H9 (cell line): ENCODE measurements at regions not wholly inside any gene's neighbourhood (a gene's known extent, or its start where the extent isn't known, plus 50 kb on each side); places are given as distances from the start of the nearest gene placed in this dataset.
A peak's percentile ranks its signal among the peaks of the same experiment; 100 is the strongest.

Experiments used
- DNase-seq: peaks from one replicate; pipeline ENCODE4 v3.0.0-alpha.2; 2017
- H2AFZ ChIP-seq: one replicate; pipeline ENCODE4 v1.6.1; 2013; ENCODE audit warnings: mild to moderate bottlenecking, low read length, control low read depth, moderate library complexity
- H2AK5ac ChIP-seq: 2 replicates; pipeline ENCODE4 v1.6.1; 2013; ENCODE audit warnings: low read length, control low read depth, mixed read lengths; ENCODE audit not compliant: insufficient read length
- H2BK120ac ChIP-seq: one replicate; pipeline ENCODE4 v1.6.1; 2013; ENCODE audit warnings: low read depth, mild to moderate bottlenecking, low read length, control low read depth, inconsistent platforms; ENCODE audit not compliant: poor library complexity, severe bottlenecking
- H2BK12ac ChIP-seq: 2 replicates; pipeline ENCODE4 v1.6.1; 2013; ENCODE audit warnings: low read length, control low read depth, mixed read lengths, low read depth; ENCODE audit not compliant: insufficient read length
- H2BK15ac ChIP-seq: 2 replicates; pipeline ENCODE4 v1.6.1; 2013; ENCODE audit warnings: low read depth, low read length, control low read depth
- H2BK20ac ChIP-seq: one replicate; pipeline ENCODE4 v1.6.1; 2013; ENCODE audit warnings: low read depth, mild to moderate bottlenecking, low read length, control low read depth, inconsistent platforms; ENCODE audit not compliant: poor library complexity, severe bottlenecking
- H2BK5ac ChIP-seq: 2 replicates; pipeline ENCODE4 v1.6.1; 2013; ENCODE audit warnings: low read length, control low read depth, mixed read lengths; ENCODE audit not compliant: insufficient read length
- H3K14ac ChIP-seq: 2 replicates; pipeline ENCODE4 v1.6.1; 2013; ENCODE audit warnings: low read length, control low read depth; ENCODE audit not compliant: insufficient read depth
- H3K18ac ChIP-seq: 2 replicates; pipeline ENCODE4 v1.6.1; 2013; ENCODE audit warnings: low read depth, mild to moderate bottlenecking, mixed read lengths, low read length, control low read depth; ENCODE audit not compliant: insufficient read length
- H3K23ac ChIP-seq: 2 replicates; pipeline ENCODE4 v1.6.1; 2013; ENCODE audit warnings: low read length, control low read depth, mixed read lengths, low read depth; ENCODE audit not compliant: insufficient read length
- H3K23me2 ChIP-seq: 2 replicates; pipeline ENCODE4 v1.6.1; 2013; ENCODE audit warnings: low read depth, mild to moderate bottlenecking, mixed read lengths, low read length, control low read depth; ENCODE audit not compliant: insufficient read length, poor library complexity, severe bottlenecking
- H3K27ac ChIP-seq: 2 replicates; pipeline ENCODE4 v1.5.1; 2013; ENCODE audit warnings: low read length, control low read depth, mixed read lengths, low read depth; ENCODE audit not compliant: insufficient read length
- H3K27me3 ChIP-seq: 2 replicates; pipeline ENCODE4 v1.6.1; 2013; ENCODE audit warnings: low read length, control low read depth, inconsistent platforms; ENCODE audit not compliant: insufficient read depth
- H3K4ac ChIP-seq: 2 replicates; pipeline ENCODE4 v1.6.1; 2013; ENCODE audit warnings: low read depth, mild to moderate bottlenecking, control low read depth, inconsistent platforms, low read length, moderate library complexity
- H3K4me1 ChIP-seq: 2 replicates; pipeline ENCODE4 v1.6.1; 2013; ENCODE audit warnings: low read length, control low read depth, inconsistent platforms; ENCODE audit not compliant: insufficient read depth
- H3K4me2 ChIP-seq: 2 replicates; pipeline ENCODE4 v1.6.1; 2013; ENCODE audit warnings: low read length, control low read depth, mixed read lengths; ENCODE audit not compliant: insufficient read length, insufficient read depth
- H3K56ac ChIP-seq: 2 replicates; pipeline ENCODE4 v1.6.1; 2013; ENCODE audit warnings: low read depth, mild to moderate bottlenecking, mixed read lengths, low read length, control low read depth; ENCODE audit not compliant: insufficient read length
- H3K79me1 ChIP-seq: 2 replicates; pipeline ENCODE4 v1.6.1; 2013; ENCODE audit warnings: low read depth, mild to moderate bottlenecking, moderate library complexity, low read length, control low read depth, inconsistent platforms; ENCODE audit not compliant: insufficient read depth, poor library complexity, severe bottlenecking
- H3K79me2 ChIP-seq: 2 replicates; pipeline ENCODE4 v1.6.1; 2013; ENCODE audit warnings: low read length, control low read depth, inconsistent platforms; ENCODE audit not compliant: insufficient read depth
- H3K9ac ChIP-seq: 2 replicates; pipeline ENCODE4 v1.6.1; 2013; ENCODE audit warnings: low read length, control low read depth, mixed read lengths; ENCODE audit not compliant: insufficient read length; ENCODE audit errors: extremely low read depth
- H3K9me3 ChIP-seq: one replicate; pipeline ENCODE4 v1.6.1; 2013; ENCODE audit warnings: low read depth, low read length, inconsistent platforms; ENCODE audit not compliant: control insufficient read depth
- H3T11ph ChIP-seq: one replicate; pipeline ENCODE4 v1.6.1; 2013; ENCODE audit warnings: mild to moderate bottlenecking, low read length, control low read depth, inconsistent platforms
- H4K20me1 ChIP-seq: one replicate; pipeline ENCODE4 v1.6.1; 2013; ENCODE audit not compliant: control insufficient read depth, insufficient read length, insufficient read depth
- H4K5ac ChIP-seq: 2 replicates; pipeline ENCODE4 v1.6.1; 2013; ENCODE audit warnings: low read depth, mild to moderate bottlenecking, mixed read lengths, low read length, control low read depth; ENCODE audit not compliant: insufficient read length
- H4K8ac ChIP-seq: replicated peaks from 2 replicates; pipeline ENCODE4 v1.6.1; 2013; ENCODE audit warnings: low read length, control low read depth, mixed read lengths, low read depth; ENCODE audit not compliant: insufficient read length
- H4K91ac ChIP-seq: 2 replicates; pipeline ENCODE4 v1.6.1; 2013; ENCODE audit warnings: low read depth, mild to moderate bottlenecking, moderate library complexity, mixed read lengths, low read length, control low read depth; ENCODE audit not compliant: insufficient read length
- H3K27ac Mint-ChIP-seq, 3 experiments: 2 replicates in 2 of 3; 3 replicates in 1 of 3; pipeline ENCODE4 v1.8.0; 2020 to 2021; ENCODE audit warnings: mixed read lengths in 3 of 3, mild to moderate bottlenecking in 1 of 3, moderate library complexity in 1 of 3
- H3K27me3 Mint-ChIP-seq: 2 replicates; pipeline ENCODE4 v1.8.0; 2021; ENCODE audit warnings: low read depth, mild to moderate bottlenecking, moderate library complexity, mixed read lengths
- H3K36me3 Mint-ChIP-seq, 3 experiments: 2 replicates in 2 of 3; 3 replicates in 1 of 3; pipeline ENCODE4 v1.8.0; 2020 to 2021; ENCODE audit warnings: low read depth in 3 of 3, mixed read lengths in 3 of 3; ENCODE audit not compliant: insufficient read depth in 1 of 3
- H3K4me1 Mint-ChIP-seq, 2 experiments: 2 replicates each; pipeline ENCODE4 v1.8.0; 2020; ENCODE audit warnings: mixed read lengths in 2 of 2
- H3K4me3 Mint-ChIP-seq, 2 experiments: 2 replicates in 1 of 2; 3 replicates in 1 of 2; pipeline ENCODE4 v1.8.0; 2020 to 2021; ENCODE audit warnings: mild to moderate bottlenecking in 2 of 2, mixed read lengths in 2 of 2, moderate library complexity in 1 of 2
- H3K9me3 Mint-ChIP-seq, 2 experiments: 2 replicates in 1 of 2; 3 replicates in 1 of 2; pipeline ENCODE4 v1.8.0; 2020; ENCODE audit warnings: mild to moderate bottlenecking in 2 of 2, mixed read lengths in 2 of 2, moderate library complexity in 1 of 2
- WGBS: extraction: QIAGEN DNeasy Blood & Tissue Kit; methylation state at CpG from one replicate; pipeline ENCODE4 v1.1.7; 2013; ENCODE audit warnings: missing lambda C conversion rate, low lambda C conversion rate, mixed read lengths; ENCODE audit not compliant: insufficient read length; ENCODE audit errors: extremely low coverage; 5-methylcytosine and 5-hydroxymethylcytosine counted together
- TF ChIP-seq, protein P1 (sequence below): fragments of 200-600 bp; sonication (generic); conservative IDR thresholded peaks from 3 replicates; pipeline ENCODE4 v1.8.0; 2021; ENCODE audit warnings: antibody characterized with exemption, mild to moderate bottlenecking

DNA sequence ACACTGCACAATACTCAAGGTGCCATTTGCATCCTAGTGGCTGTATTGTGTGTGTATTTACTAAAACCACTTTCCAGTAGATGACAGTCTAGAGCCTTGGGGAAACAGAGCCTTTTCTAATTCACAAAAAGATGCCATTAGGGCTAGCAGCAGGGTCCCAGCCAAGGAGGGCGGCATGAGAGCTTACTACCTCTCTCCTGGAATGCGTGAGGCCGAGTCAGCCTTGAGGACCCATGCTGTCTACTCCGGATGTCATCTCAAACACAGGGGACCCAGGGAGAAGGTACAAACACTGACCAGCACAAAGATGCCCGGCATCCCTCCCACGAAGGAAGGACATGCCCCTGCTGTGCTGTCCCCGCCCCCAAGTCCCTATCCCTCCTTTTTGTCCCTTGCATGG lies 65.5 kb downstream of the CYCS start:
- Histone ChIP-seq H3K4me1 (no peaks in the 10 kb centered on the region), H2BK15ac (no peak overlapping the region), H3K9me3 (no peaks in the 10 kb centered on the region), H3K56ac (no peak overlapping the region), H2BK120ac (no peak overlapping the region), H3K27ac (no peak overlapping the region), H3K4ac (no peak overlapping the region), H3K23me2 (no peaks in the 10 kb centered on the region), H3K79me2 (no peaks in the 10 kb centered on the region), H3T11ph (no peak overlapping the region), H3K27me3 (no peaks in the 10 kb centered on the region), H2AFZ (no peak overlapping the region), H4K5ac (no peak overlapping the region), H4K20me1 (no peaks in the 10 kb centered on the region), H3K4me2 (no peak overlapping the region), H3K9ac (no peak overlapping the region), H3K79me1 (no peaks in the 10 kb centered on the region), H4K8ac (no peak overlapping the region), H4K91ac (no peak overlapping the region), H3K23ac (no peak overlapping the region), H3K14ac (no peak overlapping the region; the same call in 1 of the 2 replicates), H2AK5ac (no peak overlapping the region), H3K18ac (no peak overlapping the region), H2BK5ac (no peak overlapping the region), H2BK12ac (no peak overlapping the region), H2BK20ac (no peak overlapping the region)
- TF ChIP-seq, protein P1, sequence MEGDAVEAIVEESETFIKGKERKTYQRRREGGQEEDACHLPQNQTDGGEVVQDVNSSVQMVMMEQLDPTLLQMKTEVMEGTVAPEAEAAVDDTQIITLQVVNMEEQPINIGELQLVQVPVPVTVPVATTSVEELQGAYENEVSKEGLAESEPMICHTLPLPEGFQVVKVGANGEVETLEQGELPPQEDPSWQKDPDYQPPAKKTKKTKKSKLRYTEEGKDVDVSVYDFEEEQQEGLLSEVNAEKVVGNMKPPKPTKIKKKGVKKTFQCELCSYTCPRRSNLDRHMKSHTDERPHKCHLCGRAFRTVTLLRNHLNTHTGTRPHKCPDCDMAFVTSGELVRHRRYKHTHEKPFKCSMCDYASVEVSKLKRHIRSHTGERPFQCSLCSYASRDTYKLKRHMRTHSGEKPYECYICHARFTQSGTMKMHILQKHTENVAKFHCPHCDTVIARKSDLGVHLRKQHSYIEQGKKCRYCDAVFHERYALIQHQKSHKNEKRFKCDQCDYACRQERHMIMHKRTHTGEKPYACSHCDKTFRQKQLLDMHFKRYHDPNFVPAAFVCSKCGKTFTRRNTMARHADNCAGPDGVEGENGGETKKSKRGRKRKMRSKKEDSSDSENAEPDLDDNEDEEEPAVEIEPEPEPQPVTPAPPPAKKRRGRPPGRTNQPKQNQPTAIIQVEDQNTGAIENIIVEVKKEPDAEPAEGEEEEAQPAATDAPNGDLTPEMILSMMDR, result no peak
- peak overlapping the region in 1 of 3 experiments; percentile 33; a peak in 3 of 7 replicates for H3K27ac Mint-ChIP-seq
- H3K4me3 Mint-ChIP-seq, result no peak overlapping the region
- H3K36me3 Mint-ChIP-seq, result peaks cover 2 to 11% (median 5%) of the 10 kb centered on the region in 3 experiments; a peak in 5 of 7 replicates
- no peak for DNase-seq
- peaks cover 16% of the 10 kb centered on the region in 2 experiments for H3K9me3 Mint-ChIP-seq
- peaks cover 12 to 16% of the 10 kb centered on the region in 2 experiments for H3K4me1 Mint-ChIP-seq
- no CpG with 5 or more reads among the region's 7 CpGs for WGBS
- H3K27me3 Mint-ChIP-seq, result peaks cover 1% of the 10 kb centered on the region
